ENCODE measurements at regions not wholly inside any gene's neighbourhood (a gene's known extent, or its start where the extent isn't known, plus 50 kb on each side); places are given as distances from the start of the nearest gene placed in this dataset.
"Not testable (repeated sequence)": the region's sequence is repeated elsewhere in the genome, so short reads cannot be mapped to it uniquely, and the experiment has no call there.

- DNase-seq: no peak
Measured at GRCh38 chr3:189375532-189375931, 203.8 kb downstream of the TPRG1 start.

DNA sequence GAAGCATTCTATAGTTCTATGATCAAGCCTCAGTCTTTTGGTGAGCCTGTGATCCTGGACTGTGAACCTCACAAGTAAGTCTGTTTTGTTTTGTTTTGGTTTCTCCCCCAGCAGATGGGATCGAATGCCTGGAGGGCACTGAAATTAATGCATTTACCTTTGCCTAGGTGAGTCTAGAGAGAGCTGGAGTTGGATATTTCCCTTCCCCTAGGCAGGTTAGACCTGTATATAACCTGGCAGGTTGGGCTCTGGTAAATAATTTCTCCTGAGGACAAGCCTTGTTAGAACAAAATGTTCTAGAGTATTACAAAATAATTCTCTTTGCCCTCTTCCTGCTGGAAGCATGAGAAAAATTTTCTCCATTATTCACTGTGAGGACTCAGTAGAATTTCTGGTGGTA, 211.9 kb downstream of the TPRG1 start:
- no peak for DNase-seq

DNA sequence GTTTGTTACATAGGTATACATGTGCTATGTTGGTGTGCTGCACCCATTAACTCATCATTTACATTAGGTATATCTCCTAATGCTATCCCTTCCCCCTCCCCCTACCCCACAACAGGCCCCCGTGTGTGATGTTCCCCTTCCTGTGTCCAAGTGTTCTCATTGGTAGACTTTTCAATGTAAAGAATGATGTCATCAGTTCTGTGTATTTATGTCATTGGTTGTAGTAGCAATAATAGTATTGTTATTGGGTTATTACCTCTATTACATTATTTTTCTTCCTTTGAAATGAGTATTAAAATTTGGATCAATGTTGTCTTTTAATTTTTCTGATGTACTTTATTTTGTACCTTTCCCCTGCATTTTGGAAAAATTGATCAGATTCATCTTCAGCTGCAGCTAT, 214.1 kb downstream of the TPRG1 start:
- not testable (repeated sequence) for DNase-seq

- no peak for DNase-seq
Measured at GRCh38 chr3:189386739-189387138, 215.0 kb downstream of the TPRG1 start.

DNA sequence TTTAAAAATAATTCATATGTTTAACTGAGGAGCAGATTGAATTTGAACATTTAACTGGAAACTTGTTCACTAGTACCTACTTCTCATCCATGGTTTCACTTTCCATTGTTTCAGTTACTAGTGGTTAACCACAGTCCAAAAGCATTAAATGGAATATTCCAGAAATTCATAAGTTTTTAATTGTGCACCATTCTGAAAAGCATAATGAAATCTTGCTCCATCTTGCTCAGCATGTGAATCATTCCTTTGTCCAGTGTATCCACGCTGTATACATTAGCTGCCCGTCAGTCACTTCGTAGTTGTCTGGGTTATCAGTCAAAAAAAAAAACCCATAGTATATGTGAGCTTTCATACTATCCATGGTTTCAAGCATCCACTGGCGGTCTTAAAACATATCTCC, 217.6 kb downstream of the TPRG1 start:
- DNase-seq: no peak

DNA sequence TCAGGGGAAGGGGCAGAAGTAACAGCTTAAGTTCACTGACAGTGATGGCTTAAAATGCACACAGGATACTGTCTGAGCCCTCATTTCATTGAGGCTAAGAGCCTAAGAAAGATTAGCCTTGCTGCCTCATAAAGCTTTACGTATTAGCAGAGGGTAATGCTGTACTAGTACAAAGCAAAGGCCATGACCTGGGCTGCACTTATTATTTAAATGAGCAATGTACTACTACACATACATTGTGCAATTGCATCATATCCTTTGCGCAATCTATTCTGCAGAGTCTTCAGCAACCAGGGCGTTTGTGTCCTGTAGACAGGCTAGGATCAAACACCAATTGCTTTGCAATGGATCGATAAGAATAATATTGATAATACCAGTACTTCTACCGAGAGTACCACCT, 221.8 kb downstream of the TPRG1 start:
- DNase-seq: no peak

- no peak for DNase-seq
Measured at GRCh38 chr3:189394599-189395121, 222.9 kb downstream of the TPRG1 start.

GRCh38 chr3:189395825-189396224, 224.1 kb downstream of the TPRG1 start:
- DNase-seq: no peak

GRCh38 chr3:189398656-189399055, 226.9 kb downstream of the TPRG1 start:
- DNase-seq: no peak

DNA sequence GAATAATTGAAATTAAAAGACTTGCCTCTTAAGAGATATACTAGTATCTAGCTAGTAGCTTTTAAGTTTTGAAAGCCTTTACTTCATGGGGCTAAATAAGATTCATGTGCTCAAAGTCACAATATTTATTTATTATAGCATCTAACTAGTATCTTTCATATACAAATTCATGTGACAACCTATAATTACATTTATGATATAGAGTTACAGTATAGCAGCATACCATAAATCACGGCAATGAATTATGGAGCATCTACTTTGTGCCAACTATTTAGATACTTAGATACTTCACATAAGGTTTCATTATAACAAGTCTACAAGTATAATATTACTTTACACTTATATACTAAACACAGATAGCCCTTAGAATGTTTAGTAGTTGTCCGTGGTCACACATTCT, 229.4 kb downstream of the TPRG1 start:
- no peak for DNase-seq

GRCh38 chr3:189403194-189403593, 228.0 kb upstream of the TP63 start:
- no peak for DNase-seq

GRCh38 chr3:189404024-189404423, 227.2 kb upstream of the TP63 start:
- no peak for DNase-seq

- no peak for DNase-seq
Measured at GRCh38 chr3:189404797-189405484, 226.2 kb upstream of the TP63 start.

DNA sequence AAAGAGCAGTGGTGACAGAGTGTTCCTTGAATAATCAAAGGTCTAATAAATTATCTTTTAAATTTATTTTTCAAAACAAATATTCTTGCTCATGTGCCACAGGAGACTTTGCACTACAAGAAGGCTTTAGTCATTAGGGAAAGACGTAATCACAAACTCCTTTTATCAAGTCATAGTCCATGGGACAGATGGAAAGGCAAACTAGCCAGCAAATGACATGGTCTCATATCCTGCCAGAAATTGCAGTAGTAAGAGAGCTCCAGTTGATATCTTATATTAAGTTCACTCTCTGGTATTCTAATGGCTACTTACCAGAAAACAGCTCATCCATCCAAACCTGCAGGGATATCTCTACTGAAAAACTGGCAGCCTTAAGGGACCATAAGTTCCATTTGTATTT, 225.0 kb upstream of the TP63 start:
- DNase-seq: no peak

GRCh38 chr3:189410522-189410921, 220.7 kb upstream of the TP63 start:
- DNase-seq: no peak

GRCh38 chr3:189419038-189419437, 212.2 kb upstream of the TP63 start:
- peak; percentile 42 for DNase-seq

- DNase-seq: no peak
Measured at GRCh38 chr3:189419683-189420082, 211.5 kb upstream of the TP63 start.

- no peak for DNase-seq
Measured at GRCh38 chr3:189424922-189425321, 206.3 kb upstream of the TP63 start.

DNA sequence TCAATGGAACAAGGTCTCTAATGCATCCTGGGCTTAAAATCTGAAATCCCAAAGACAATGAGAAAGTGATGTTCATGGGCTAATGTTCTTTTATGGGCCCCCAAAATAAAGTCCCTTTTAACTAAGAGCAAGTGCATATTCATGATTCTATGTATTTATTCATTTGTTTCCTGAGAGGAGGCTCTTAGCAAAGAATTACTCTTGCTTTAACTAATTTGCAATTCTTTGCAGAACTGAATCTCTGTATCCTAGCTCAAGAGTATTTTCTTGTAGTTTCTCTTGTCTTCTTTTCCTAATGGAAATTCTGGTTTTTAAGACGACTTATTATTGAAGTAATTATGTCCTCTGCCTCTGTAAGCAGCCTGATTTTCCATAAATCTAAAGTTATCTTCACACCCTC, 202.2 kb upstream of the TP63 start:
- no peak for DNase-seq

GRCh38 chr3:189430166-189430565, 201.0 kb upstream of the TP63 start:
- DNase-seq: no peak

DNA sequence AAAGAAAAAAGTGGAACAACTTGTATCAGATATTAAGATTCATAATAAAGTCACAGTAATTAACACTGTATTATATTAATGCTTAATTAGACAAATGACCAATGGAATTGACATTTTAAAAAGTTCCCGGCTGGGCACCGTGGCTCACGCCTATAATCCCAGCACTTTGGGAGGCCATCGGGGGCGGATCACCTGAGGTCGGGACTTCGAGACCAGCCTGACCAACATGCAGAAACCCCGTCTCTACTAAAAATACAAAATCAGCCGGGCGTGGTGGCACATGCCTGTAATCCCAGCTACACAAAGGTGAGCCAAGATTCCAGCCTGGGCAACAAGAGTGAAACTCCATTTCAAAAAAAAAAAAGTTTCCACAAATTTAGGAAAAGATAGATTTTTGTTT, 188.9 kb upstream of the TP63 start:
- not testable (repeated sequence) for DNase-seq

GRCh38 chr3:189446959-189447560, 184.1 kb upstream of the TP63 start:
- DNase-seq: no peak

DNA sequence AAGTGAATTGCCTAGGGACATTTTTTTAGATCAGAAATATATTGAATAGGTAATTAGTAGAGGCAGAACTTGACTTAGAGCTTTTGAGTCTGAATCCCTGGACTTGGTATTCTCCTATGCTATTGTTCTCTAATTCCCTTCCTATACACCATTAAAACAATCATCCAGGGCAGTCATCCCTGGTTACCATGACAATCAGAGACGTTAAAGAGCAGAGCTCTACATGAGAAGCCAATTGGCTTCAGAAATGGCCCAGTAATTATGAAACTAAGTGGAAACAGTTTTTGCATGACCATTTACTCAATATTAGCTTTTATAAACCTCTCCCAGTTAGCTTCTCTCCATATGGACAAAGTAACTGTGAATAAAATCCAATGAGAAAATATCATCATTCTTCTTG, 182.1 kb upstream of the TP63 start:
- peak; percentile 56 for DNase-seq

DNA sequence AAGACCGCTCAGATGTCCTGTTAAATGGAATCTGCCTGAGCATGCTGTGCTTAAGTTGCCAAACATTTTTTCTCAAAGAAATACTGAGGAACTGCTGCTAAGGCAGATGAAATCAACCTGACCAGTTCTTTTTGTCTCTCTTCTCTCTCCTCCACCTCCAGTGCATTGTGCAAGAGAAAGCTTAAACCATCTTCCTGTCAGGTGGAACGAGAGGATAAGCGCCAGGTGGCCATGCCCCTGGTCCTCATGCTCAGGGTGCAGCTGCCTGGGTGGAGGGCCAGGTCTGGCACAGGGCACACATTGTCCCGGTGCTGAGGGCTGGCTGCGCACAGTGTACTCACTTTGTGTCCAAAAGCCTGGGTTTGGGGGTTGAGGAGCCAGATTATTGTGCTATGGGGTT, 176.2 kb upstream of the TP63 start:
- DNase-seq: no peak

Data from NCI-H1092 treated with DMSO at 0.1 percent for 48 hours (cell line).